Trophoblast cell (in vitro differentiated cells and primary cell): ENCODE measurements at regions not wholly inside any gene's neighbourhood (a gene's known extent, or its start where the extent isn't known, plus 50 kb on each side); places are given as distances from the start of the nearest gene placed in this dataset.

Experiments
- DNase-seq, 2 donors: peaks; one replicate each; pipeline ENCODE4 v3.0.0-alpha.2; 2016
- H2AFZ ChIP-seq: 2 replicates; pipeline ENCODE4 v1.6.1; 2013; ENCODE audit warnings: low read length, moderate library complexity, mild to moderate bottlenecking; ENCODE audit not compliant: insufficient read depth, poor library complexity
- H2AK5ac ChIP-seq: 2 replicates; pipeline ENCODE4 v1.6.1; 2013; ENCODE audit warnings: mild to moderate bottlenecking, low read length
- H2BK120ac ChIP-seq: 2 replicates; pipeline ENCODE4 v1.6.1; 2013; ENCODE audit warnings: low read length, mild to moderate bottlenecking, moderate library complexity; ENCODE audit not compliant: insufficient read depth, poor library complexity
- H2BK12ac ChIP-seq: 2 replicates; pipeline ENCODE4 v1.6.1; 2013; ENCODE audit warnings: mild to moderate bottlenecking, low read length, moderate library complexity
- H2BK5ac ChIP-seq: 2 replicates; pipeline ENCODE4 v1.6.1; 2013; ENCODE audit warnings: low read length, low read depth, moderate library complexity, mild to moderate bottlenecking; ENCODE audit not compliant: poor library complexity
- H3K14ac ChIP-seq: 2 replicates; pipeline ENCODE4 v1.6.1; 2013; ENCODE audit warnings: mild to moderate bottlenecking, low read length
- H3K18ac ChIP-seq: 2 replicates; pipeline ENCODE4 v1.6.1; 2013; ENCODE audit warnings: mild to moderate bottlenecking, low read length
- H3K23ac ChIP-seq: 2 replicates; pipeline ENCODE4 v1.6.1; 2013; ENCODE audit warnings: low read length
- H3K27ac ChIP-seq: 2 replicates; pipeline ENCODE4 v1.5.1; 2013; ENCODE audit warnings: low read depth, mild to moderate bottlenecking, inconsistent platforms, low read length, moderate library complexity
- H3K27me3 ChIP-seq: 2 replicates; pipeline ENCODE4 v1.6.1; 2013; ENCODE audit warnings: inconsistent platforms, mild to moderate bottlenecking, low read length, moderate library complexity; ENCODE audit not compliant: insufficient read depth
- H3K36me3 ChIP-seq, 2 experiments: 1 replicate in 1 of 2; 2 replicates in 1 of 2; pipeline ENCODE4 v1.6.1; 2013; ENCODE audit warnings: low read length in 2 of 2, mild to moderate bottlenecking in 2 of 2, moderate library complexity in 1 of 2; ENCODE audit not compliant: insufficient read depth in 2 of 2, control insufficient read depth in 1 of 2
- H3K4ac ChIP-seq: 2 replicates; pipeline ENCODE4 v1.6.1; 2013; ENCODE audit warnings: low read depth, mild to moderate bottlenecking, low read length, moderate library complexity
- H3K4me1 ChIP-seq, 2 experiments: 1 replicate in 1 of 2; 2 replicates in 1 of 2; pipeline ENCODE4 v1.6.1; 2013; ENCODE audit warnings: low read length in 2 of 2, mild to moderate bottlenecking in 2 of 2, moderate library complexity in 1 of 2; ENCODE audit not compliant: insufficient read depth in 2 of 2, control insufficient read depth in 1 of 2
- H3K4me2 ChIP-seq: 2 replicates; pipeline ENCODE4 v1.6.1; 2013; ENCODE audit warnings: inconsistent platforms, mild to moderate bottlenecking, low read length, moderate library complexity
- H3K4me3 ChIP-seq: 2 replicates; pipeline ENCODE4 v1.5.1; 2013; ENCODE audit warnings: mild to moderate bottlenecking, low read depth, low read length, inconsistent platforms
- H3K79me1 ChIP-seq: one replicate; pipeline ENCODE4 v1.6.1; 2013; ENCODE audit warnings: low read length
- H3K79me2 ChIP-seq: 2 replicates; pipeline ENCODE4 v1.6.1; 2013; ENCODE audit warnings: low read length, mild to moderate bottlenecking; ENCODE audit not compliant: control insufficient read depth, insufficient read depth, poor library complexity
- H3K9ac ChIP-seq: 2 replicates; pipeline ENCODE4 v1.6.1; 2013; ENCODE audit warnings: mild to moderate bottlenecking, low read length
- H3K9me3 ChIP-seq: 2 replicates; pipeline ENCODE4 v1.6.1; 2013; ENCODE audit warnings: low read depth, mild to moderate bottlenecking, control low read depth, inconsistent platforms, low read length; ENCODE audit not compliant: insufficient read depth
- H4K12ac ChIP-seq: 2 replicates; pipeline ENCODE4 v1.6.1; 2013; ENCODE audit warnings: low read depth, mild to moderate bottlenecking, low read length, moderate library complexity
- H4K8ac ChIP-seq: 2 replicates; pipeline ENCODE4 v1.6.1; 2013; ENCODE audit warnings: low read depth, mild to moderate bottlenecking, low read length, moderate library complexity
- H4K91ac ChIP-seq: one replicate; pipeline ENCODE4 v1.6.1; 2013; ENCODE audit warnings: low read depth, mild to moderate bottlenecking, low read length, moderate library complexity
- WGBS: extraction: QIAGEN DNeasy Blood & Tissue Kit; methylation state at CpG from one replicate; pipeline ENCODE4 v1.1.7; 2013; ENCODE audit warnings: missing lambda C conversion rate; ENCODE audit not compliant: insufficient read length, insufficient coverage; ENCODE audit errors: extremely low coverage; 5-methylcytosine and 5-hydroxymethylcytosine counted together

DNA sequence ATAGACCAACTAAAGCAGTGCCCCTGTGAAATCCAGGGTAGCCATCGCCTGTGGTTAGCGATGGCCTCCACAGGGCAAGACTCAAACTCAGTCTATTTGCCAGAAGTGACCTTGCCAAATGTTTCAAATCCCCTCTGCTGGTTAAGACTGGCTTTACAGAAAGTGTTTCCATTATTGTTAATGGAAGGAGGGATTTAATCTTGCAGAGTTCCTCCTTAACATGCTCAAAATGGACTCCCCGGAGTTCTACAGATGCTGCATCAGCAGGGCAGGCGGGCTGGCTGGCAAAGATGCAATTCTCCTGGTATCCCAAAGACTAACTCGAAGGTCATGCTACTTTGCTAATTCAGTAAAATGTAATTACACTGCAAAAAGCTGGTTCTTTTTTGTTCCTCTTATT lies 313.0 kb upstream of the SLC7A11 start:
- Histone ChIP-seq H3K18ac (no peak overlapping the region), H3K23ac (no peak overlapping the region), H3K4me2 (no peak overlapping the region), H3K4ac (no peak overlapping the region), H4K91ac (no peak overlapping the region), H2BK12ac (no peak overlapping the region), H3K9me3 (peaks cover 2% of the 10 kb centered on the region), H3K27ac (no peak overlapping the region), H3K4me1 (no peaks in the 10 kb centered on the region), H3K36me3 (no peaks in the 10 kb centered on the region), H3K14ac (no peak overlapping the region), H3K27me3 (no peaks in the 10 kb centered on the region), H3K9ac (no peak overlapping the region), H2BK120ac (no peak overlapping the region), H3K79me1 (no peaks in the 10 kb centered on the region), H3K79me2 (no peaks in the 10 kb centered on the region), H4K8ac (no peak overlapping the region), H3K4me3 (no peak overlapping the region), H2BK5ac (no peak overlapping the region), H4K12ac (no peak overlapping the region), H2AFZ (no peak overlapping the region), H2AK5ac (no peak overlapping the region)
- WGBS, result no CpG with 5 or more reads among the region's 5 CpGs
- DNase-seq, result no peak

DNA sequence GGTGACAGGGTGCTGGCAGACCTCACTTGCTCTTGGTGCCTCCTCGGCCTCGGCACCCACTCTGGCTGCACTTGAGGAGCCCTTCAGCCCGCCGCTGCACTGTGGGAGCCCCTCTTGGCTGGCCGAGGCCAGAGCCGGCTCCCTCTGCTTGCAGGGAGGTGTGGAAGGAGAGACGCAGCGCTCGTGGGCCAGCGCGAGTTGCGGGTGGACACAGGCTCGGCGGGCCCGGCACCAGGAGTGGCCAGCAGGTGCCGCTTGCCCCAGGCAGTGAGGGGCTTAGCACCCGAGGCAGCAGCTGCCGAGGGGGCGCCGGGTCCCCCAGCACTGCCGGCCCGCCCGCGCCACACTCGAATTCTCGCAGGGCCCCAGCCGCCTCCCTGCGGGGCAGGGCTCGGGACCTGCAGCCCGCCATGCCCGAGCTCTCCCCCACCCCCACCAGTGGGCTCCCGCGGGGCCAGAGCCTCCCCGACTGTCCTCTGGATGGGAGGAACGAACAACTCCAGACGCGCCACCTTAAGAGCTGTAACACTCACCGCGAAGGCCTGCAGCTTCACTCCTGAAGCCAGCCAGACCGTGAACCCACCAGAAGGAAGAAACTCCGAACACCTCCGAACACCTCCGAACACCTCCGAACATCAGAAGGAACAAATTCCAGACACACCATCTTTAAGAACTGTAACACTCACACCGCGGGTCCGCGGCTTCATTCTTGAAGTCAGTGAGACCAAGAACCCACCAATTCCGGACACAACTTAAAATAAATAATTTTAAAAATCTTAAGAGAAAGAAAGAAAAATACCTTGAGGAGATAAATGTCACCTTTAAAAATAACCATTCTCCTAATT lies 311.1 kb upstream of the SLC7A11 start:
- Histone ChIP-seq H3K79me1 (no peaks in the 10 kb centered on the region), H2BK120ac (no peak overlapping the region), H3K4me3 (no peak overlapping the region), H3K4ac (no peak overlapping the region), H3K4me2 (no peak overlapping the region), H2AK5ac (no peak overlapping the region), H4K12ac (no peak overlapping the region), H3K9me3 (peaks cover 2% of the 10 kb centered on the region), H3K36me3 (no peaks in the 10 kb centered on the region), H3K27ac (no peak overlapping the region), H3K23ac (no peak overlapping the region), H3K27me3 (no peaks in the 10 kb centered on the region), H4K91ac (no peak overlapping the region), H3K4me1 (no peaks in the 10 kb centered on the region), H2BK5ac (no peak overlapping the region), H2AFZ (no peak overlapping the region), H2BK12ac (no peak overlapping the region), H3K14ac (no peak overlapping the region), H3K18ac (no peak overlapping the region), H3K9ac (no peak overlapping the region), H4K8ac (no peak overlapping the region), H3K79me2 (no peaks in the 10 kb centered on the region)
- no peak for DNase-seq
- WGBS, result no CpG with 5 or more reads among the region's 49 CpGs

DNA sequence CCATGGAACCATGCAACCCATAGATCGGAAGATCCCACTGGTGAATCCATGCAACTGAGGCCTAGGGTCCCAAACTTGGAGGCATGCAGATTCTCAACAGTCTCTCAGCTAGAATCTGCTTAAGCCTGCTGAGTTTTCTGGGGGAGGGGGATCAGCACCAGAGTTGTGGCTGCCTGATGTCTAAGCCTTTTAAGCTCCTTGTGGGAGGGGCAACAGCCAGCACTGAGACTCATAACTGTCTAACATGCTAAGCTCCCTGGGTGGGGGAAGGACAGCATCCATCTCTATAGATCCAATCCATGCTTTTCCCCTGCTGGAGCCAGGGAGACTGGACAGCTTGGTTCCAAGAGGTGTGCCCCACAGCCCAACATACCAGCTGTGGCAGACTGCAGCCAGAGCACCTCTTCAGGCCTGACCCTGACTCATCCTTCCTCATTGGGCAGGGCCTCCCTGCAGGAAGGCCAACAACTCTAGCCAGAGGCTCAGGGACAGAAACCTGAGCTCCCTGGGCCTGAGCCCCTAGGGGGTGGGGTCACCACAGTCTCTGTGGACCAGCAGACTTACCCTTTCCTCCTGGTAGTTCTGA lies 300.1 kb upstream of the SLC7A11 start:
- no peak overlapping the region for H4K12ac ChIP-seq
- no peak overlapping the region for H3K14ac ChIP-seq
- no peak overlapping the region for H2BK12ac ChIP-seq
- H4K91ac ChIP-seq, result no peak overlapping the region
- no peak overlapping the region for H3K27ac ChIP-seq
- H3K18ac ChIP-seq, result no peak overlapping the region
- no peak for DNase-seq
- no peak overlapping the region for H3K4ac ChIP-seq
- WGBS, result no CpG with 5 or more reads among the region's 1 CpG
- H3K23ac ChIP-seq, result no peak overlapping the region
- no peak overlapping the region for H2BK5ac ChIP-seq
- H2AFZ ChIP-seq, result no peak overlapping the region
- no peak overlapping the region for H4K8ac ChIP-seq
- H3K27me3 ChIP-seq, result no peaks in the 10 kb centered on the region
- peaks cover 3 to 4% of the 10 kb centered on the region in 2 experiments for H3K4me1 ChIP-seq
- H3K36me3 ChIP-seq, result no peaks in the 10 kb centered on the region
- H3K4me2 ChIP-seq, result no peak overlapping the region
- H3K9ac ChIP-seq, result no peak overlapping the region
- H3K79me2 ChIP-seq, result no peaks in the 10 kb centered on the region
- H3K4me3 ChIP-seq, result no peak overlapping the region
- no peaks in the 10 kb centered on the region for H3K9me3 ChIP-seq
- no peak overlapping the region for H2BK120ac ChIP-seq
- no peak overlapping the region for H2AK5ac ChIP-seq
- H3K79me1 ChIP-seq, result no peaks in the 10 kb centered on the region

DNA sequence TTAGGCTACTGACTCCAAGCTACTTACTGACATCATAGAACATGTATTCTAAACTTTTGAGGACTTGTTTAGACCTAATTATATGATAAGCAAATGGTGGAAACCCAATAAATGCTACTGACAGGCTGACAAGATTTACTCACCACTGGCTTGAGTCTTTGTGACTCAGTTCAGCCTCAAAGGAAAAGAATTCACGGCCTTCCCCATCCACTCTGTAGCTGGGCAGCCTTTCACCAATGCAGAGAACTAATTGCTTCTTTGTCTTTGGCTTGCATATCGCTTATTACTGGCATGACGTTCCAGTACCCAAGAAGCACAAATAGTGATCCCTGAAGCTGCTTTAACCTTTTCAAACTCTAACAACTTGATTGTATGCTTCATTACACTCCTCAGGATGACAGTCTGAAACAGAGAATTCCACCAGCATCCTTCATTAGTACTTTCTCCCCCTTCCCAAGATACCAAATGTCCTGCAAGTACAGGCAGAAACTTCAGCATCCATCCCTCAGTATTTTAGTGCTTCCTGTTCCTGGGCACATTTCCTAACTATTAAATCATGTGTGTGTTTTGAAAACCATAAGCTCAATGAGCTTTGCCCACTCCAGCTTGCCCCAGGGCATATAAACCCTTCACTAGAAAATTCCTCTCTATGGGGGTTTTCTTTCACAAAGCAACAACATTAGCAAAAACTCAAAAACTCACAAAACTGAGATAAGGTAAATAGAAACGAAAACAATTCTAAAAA lies 298.1 kb upstream of the SLC7A11 start:
- no peaks in the 10 kb centered on the region for H3K9me3 ChIP-seq
- H4K8ac ChIP-seq, result no peak overlapping the region
- no peak overlapping the region for H3K23ac ChIP-seq
- H3K14ac ChIP-seq, result no peak overlapping the region
- H3K9ac ChIP-seq, result no peak overlapping the region
- H3K79me1 ChIP-seq, result no peaks in the 10 kb centered on the region
- no peak overlapping the region for H2BK12ac ChIP-seq
- no peaks in the 10 kb centered on the region for H3K27me3 ChIP-seq
- H3K18ac ChIP-seq, result no peak overlapping the region
- no peak overlapping the region for H2BK5ac ChIP-seq
- DNase-seq, result no peak
- no peak overlapping the region for H2AK5ac ChIP-seq
- no peak overlapping the region for H4K91ac ChIP-seq
- no peak overlapping the region for H2BK120ac ChIP-seq
- no peaks in the 10 kb centered on the region for H3K36me3 ChIP-seq
- H3K4me1 ChIP-seq, result peaks cover 3 to 4% of the 10 kb centered on the region in 2 experiments
- H3K4ac ChIP-seq, result no peak overlapping the region
- H3K4me2 ChIP-seq, result no peak overlapping the region
- H2AFZ ChIP-seq, result no peak overlapping the region
- H3K79me2 ChIP-seq, result no peaks in the 10 kb centered on the region
- no peak overlapping the region for H4K12ac ChIP-seq
- no peak overlapping the region for H3K4me3 ChIP-seq
- no CpG with 5 or more reads among the region's 4 CpGs for WGBS
- H3K27ac ChIP-seq, result no peak overlapping the region
